Astrocyte (in vitro differentiated cells and primary cell): ENCODE measurements at regions not wholly inside any gene's neighbourhood (a gene's known extent, or its start where the extent isn't known, plus 50 kb on each side); places are given as distances from the start of the nearest gene placed in this dataset.

Source experiments
- DNase-seq: peaks from one replicate; pipeline ENCODE4 v3.0.0-alpha.2; 2010; ENCODE audit warnings: low read depth
- FAIRE-seq: peaks from 2 replicates; lab custom pipeline; 2011; peaks lifted over from hg19 to GRCh38; lab: Jason Lieb, UNC
- H2AFZ ChIP-seq: 2 replicates; pipeline ENCODE4 v1.6.0; 2012; ENCODE audit warnings: low read depth, low read length, inconsistent platforms
- H3K27ac ChIP-seq: 2 replicates; pipeline ENCODE4 v1.5.1; 2011; ENCODE audit warnings: low read depth, low read length, inconsistent platforms
- H3K27me3 ChIP-seq: 2 replicates; pipeline ENCODE4 v1.6.0; 2011; ENCODE audit warnings: low read length, inconsistent platforms; ENCODE audit not compliant: insufficient read depth
- H3K36me3 ChIP-seq: 2 replicates; pipeline ENCODE4 v1.5.1; 2011; ENCODE audit warnings: low read length, inconsistent platforms; ENCODE audit not compliant: insufficient read depth
- H3K4me1 ChIP-seq: 2 replicates; pipeline ENCODE4 v1.5.1; 2011; ENCODE audit warnings: low read length, inconsistent platforms; ENCODE audit not compliant: insufficient read depth
- H3K4me2 ChIP-seq: 2 replicates; pipeline ENCODE4 v1.6.0; 2012; ENCODE audit warnings: low read length, inconsistent platforms
- H3K4me3 ChIP-seq: 2 replicates; pipeline ENCODE4 v1.5.1; 2011; ENCODE audit warnings: low read depth, mild to moderate bottlenecking, low read length, inconsistent platforms; ENCODE audit not compliant: insufficient read depth
- H3K79me2 ChIP-seq: 2 replicates; pipeline ENCODE4 v1.6.0; 2012; ENCODE audit warnings: mild to moderate bottlenecking, low read length, inconsistent platforms; ENCODE audit not compliant: insufficient read depth
- H3K9ac ChIP-seq: 2 replicates; pipeline ENCODE4 v1.6.0; 2012; ENCODE audit warnings: mild to moderate bottlenecking, low read length, inconsistent platforms
- H3K9me3 ChIP-seq: 2 replicates; pipeline ENCODE4 v1.5.1; 2012; ENCODE audit warnings: low read depth, mild to moderate bottlenecking, low read length, inconsistent platforms; ENCODE audit not compliant: insufficient read depth
- H4K20me1 ChIP-seq: 2 replicates; pipeline ENCODE4 v1.6.0; 2012; ENCODE audit warnings: low read length, inconsistent platforms; ENCODE audit not compliant: insufficient read depth
- H3K27ac Mint-ChIP-seq: one replicate; pipeline ENCODE4 v1.8.0; 2021; ENCODE audit warnings: mild to moderate bottlenecking, mixed read lengths; ENCODE audit not compliant: unreplicated experiment
- H3K27me3 Mint-ChIP-seq: one replicate; pipeline ENCODE4 v1.8.0; 2021; ENCODE audit warnings: low read depth, mixed read lengths; ENCODE audit not compliant: unreplicated experiment
- H3K36me3 Mint-ChIP-seq: one replicate; pipeline ENCODE4 v1.8.0; 2021; ENCODE audit warnings: low read depth, mixed read lengths; ENCODE audit not compliant: unreplicated experiment
- H3K4me1 Mint-ChIP-seq: one replicate; pipeline ENCODE4 v1.8.0; 2021; ENCODE audit warnings: low read depth, mixed read lengths; ENCODE audit not compliant: unreplicated experiment
- H3K4me3 Mint-ChIP-seq: one replicate; pipeline ENCODE4 v1.8.0; 2021; ENCODE audit warnings: mild to moderate bottlenecking, moderate library complexity, mixed read lengths; ENCODE audit not compliant: unreplicated experiment
- H3K9me3 Mint-ChIP-seq: one replicate; pipeline ENCODE4 v1.8.0; 2021; ENCODE audit warnings: mild to moderate bottlenecking, mixed read lengths; ENCODE audit not compliant: unreplicated experiment
- CTCF ChIP-seq: IDR thresholded peaks from 2 replicates; pipeline ENCODE4 v1.5.1; 2011; ENCODE audit warnings: low read depth, mild to moderate bottlenecking, inconsistent platforms, low read length, moderate library complexity; ENCODE audit not compliant: insufficient read depth
- EZH2 ChIP-seq: IDR thresholded peaks from 2 replicates; pipeline ENCODE4 v1.6.1; 2012; ENCODE audit warnings: mild to moderate bottlenecking, low read length, inconsistent platforms; ENCODE audit not compliant: insufficient read depth

GRCh38 chr17:51374209-51374608 lies 113.9 kb downstream of the UTP18 start:
- Histone ChIP-seq H3K4me1 (no peaks in the 10 kb centered on the region), H3K79me2 (no peaks in the 10 kb centered on the region), H3K9me3 (no peaks in the 10 kb centered on the region), H4K20me1 (no peaks in the 10 kb centered on the region), H3K27ac (no peak overlapping the region), H3K9ac (no peak overlapping the region), H3K4me3 (no peak overlapping the region), H2AFZ (no peak overlapping the region), H3K4me2 (no peak overlapping the region), H3K27me3 (no peaks in the 10 kb centered on the region), H3K36me3 (no peaks in the 10 kb centered on the region)
- DNase-seq = no peak
- Mint-ChIP-seq H3K9me3 (peaks cover 4% of the 10 kb centered on the region), H3K27ac (no peak overlapping the region), H3K4me1 (peaks cover 5% of the 10 kb centered on the region), H3K4me3 (no peak overlapping the region), H3K36me3 (no peaks in the 10 kb centered on the region), H3K27me3 (peaks cover 15% of the 10 kb centered on the region)
- FAIRE-seq = no peak
- TF ChIP-seq CTCF (no peak), EZH2 (no peak)

DNA sequence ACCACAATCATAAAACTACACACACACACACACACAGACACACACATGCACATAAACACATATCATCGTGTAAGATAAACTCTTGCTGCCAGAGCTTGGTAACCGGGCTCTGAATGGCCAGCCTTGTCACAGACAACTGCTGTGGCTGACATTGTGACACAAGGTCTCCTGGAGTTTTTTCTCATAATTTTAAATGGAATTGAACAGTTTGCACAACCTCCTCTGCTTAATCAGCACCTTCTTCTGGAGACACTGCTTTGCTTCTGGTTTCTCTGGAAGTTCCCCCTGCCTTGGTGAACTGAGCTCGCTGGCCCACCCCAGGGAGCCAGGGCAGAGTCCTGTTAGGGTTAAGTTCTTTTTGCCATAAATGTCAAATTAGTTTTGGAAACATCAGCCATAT lies 115.4 kb downstream of the UTP18 start:
- no peaks in the 10 kb centered on the region for H3K79me2 ChIP-seq
- Mint-ChIP-seq H3K27ac (no peak overlapping the region), H3K9me3 (peaks cover 4% of the 10 kb centered on the region), H3K4me3 (no peak overlapping the region), H3K36me3 (no peaks in the 10 kb centered on the region), H3K4me1 (peaks cover 5% of the 10 kb centered on the region), H3K27me3 (peaks cover 18% of the 10 kb centered on the region)
- H3K9ac ChIP-seq = no peak overlapping the region
- H3K4me2 ChIP-seq = no peak overlapping the region
- H3K4me1 ChIP-seq = no peaks in the 10 kb centered on the region
- H4K20me1 ChIP-seq = no peaks in the 10 kb centered on the region
- H3K36me3 ChIP-seq = no peaks in the 10 kb centered on the region
- no peak overlapping the region for H2AFZ ChIP-seq
- H3K4me3 ChIP-seq = no peak overlapping the region
- no peaks in the 10 kb centered on the region for H3K9me3 ChIP-seq
- H3K27me3 ChIP-seq = no peaks in the 10 kb centered on the region
- TF ChIP-seq EZH2 (no peak), CTCF (no peak)
- no peak for DNase-seq
- no peak overlapping the region for H3K27ac ChIP-seq
- no peak for FAIRE-seq

DNA sequence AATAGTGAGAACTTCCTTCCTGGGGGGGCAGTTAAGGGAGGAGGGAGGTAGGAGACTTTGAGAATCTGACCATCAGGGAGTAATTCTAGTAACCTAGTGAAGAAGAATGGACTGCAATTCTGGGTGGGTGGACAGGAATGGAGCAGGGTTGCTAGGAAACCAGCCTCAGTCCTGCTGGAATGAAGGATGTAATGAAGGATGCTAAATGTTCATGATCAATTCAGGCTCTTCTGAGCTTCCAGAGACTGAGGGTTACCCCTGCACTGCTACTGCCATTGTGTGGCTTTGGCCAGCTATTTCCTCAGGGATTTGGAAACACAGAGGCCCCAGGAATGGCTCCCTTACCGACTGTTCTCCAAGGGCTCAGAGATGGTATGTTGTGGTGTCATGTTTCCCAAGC lies 116.4 kb downstream of the UTP18 start:
- H3K4me2 ChIP-seq = no peak overlapping the region
- H3K79me2 ChIP-seq = no peaks in the 10 kb centered on the region
- no peaks in the 10 kb centered on the region for H3K4me1 ChIP-seq
- no peak overlapping the region for H3K9ac ChIP-seq
- no peak for DNase-seq
- peaks cover 4% of the 10 kb centered on the region for H3K9me3 Mint-ChIP-seq
- no peak overlapping the region for H3K4me3 Mint-ChIP-seq
- no peaks in the 10 kb centered on the region for H3K9me3 ChIP-seq
- no peak overlapping the region for H3K27ac ChIP-seq
- no peak overlapping the region for H3K27ac Mint-ChIP-seq
- no peaks in the 10 kb centered on the region for H3K27me3 ChIP-seq
- H3K4me3 ChIP-seq = no peak overlapping the region
- no peaks in the 10 kb centered on the region for H3K36me3 Mint-ChIP-seq
- no peak for TF ChIP-seq CTCF
- TF ChIP-seq EZH2 = no peak
- H3K36me3 ChIP-seq = no peaks in the 10 kb centered on the region
- H4K20me1 ChIP-seq = no peaks in the 10 kb centered on the region
- peaks cover 26% of the 10 kb centered on the region for H3K27me3 Mint-ChIP-seq
- H2AFZ ChIP-seq = no peak overlapping the region
- no peak for FAIRE-seq
- H3K4me1 Mint-ChIP-seq = peaks cover 4% of the 10 kb centered on the region
